ENCODE measurements at regions not wholly inside any gene's neighbourhood (a gene's known extent, or its start where the extent isn't known, plus 50 kb on each side); places are given as distances from the start of the nearest gene placed in this dataset.
"Not testable (repeated sequence)": the region's sequence is repeated elsewhere in the genome, so short reads cannot be mapped to it uniquely, and the experiment has no call there.

GRCh38 chr12:58009405-58010195 is 68.2 kb downstream of the ATP23 start:
- H3K4me1 ChIP-seq (ENCODE audit: insufficient read depth, low read length): no peaks in the 10 kb centered on the region
- no peaks in the 10 kb centered on the region for H3K9me3 ChIP-seq (ENCODE audit: low read length)
- H2AFZ ChIP-seq (ENCODE audit: low read depth, low read length): no peak overlapping the region
- H3K4me3 ChIP-seq (ENCODE audit: low read length): no peak overlapping the region
- H3K36me3 ChIP-seq (ENCODE audit: insufficient read depth, low read length): no peaks in the 10 kb centered on the region
- no peaks in the 10 kb centered on the region for H3K27me3 ChIP-seq (ENCODE audit: insufficient read depth, low read length)

GRCh38 chr12:58011676-58012075 is 70.3 kb downstream of the ATP23 start:
- no peaks in the 10 kb centered on the region for H3K9me3 ChIP-seq (ENCODE audit: low read length)
- H3K4me3 ChIP-seq (ENCODE audit: low read length): no peak overlapping the region
- no peaks in the 10 kb centered on the region for H3K36me3 ChIP-seq (ENCODE audit: insufficient read depth, low read length)
- no peaks in the 10 kb centered on the region for H3K4me1 ChIP-seq (ENCODE audit: insufficient read depth, low read length)
- H3K27me3 ChIP-seq (ENCODE audit: insufficient read depth, low read length): no peaks in the 10 kb centered on the region
- no peak overlapping the region for H2AFZ ChIP-seq (ENCODE audit: low read depth, low read length)

- not testable (repeated sequence) for H3K9me3 ChIP-seq (ENCODE audit: low read length); H3K27me3 ChIP-seq (ENCODE audit: insufficient read depth, low read length); H3K36me3 ChIP-seq (ENCODE audit: insufficient read depth, low read length); H2AFZ ChIP-seq (ENCODE audit: low read depth, low read length); H3K4me3 ChIP-seq (ENCODE audit: low read length); H3K4me1 ChIP-seq (ENCODE audit: insufficient read depth, low read length)
These were observed 81.1 kb downstream of the ATP23 start for GRCh38 chr12:58022379-58023020.

GRCh38 chr12:58025431-58025830 is 84.1 kb downstream of the ATP23 start:
- no peaks in the 10 kb centered on the region for H3K4me1 ChIP-seq (ENCODE audit: insufficient read depth, low read length)

GRCh38 chr12:58026426-58026825 is 85.1 kb downstream of the ATP23 start:
- Histone ChIP-seq H3K36me3 (ENCODE audit: insufficient read depth, low read length) (no peaks in the 10 kb centered on the region), H2AFZ (ENCODE audit: low read depth, low read length) (no peak overlapping the region), H3K27me3 (ENCODE audit: insufficient read depth, low read length) (no peaks in the 10 kb centered on the region), H3K4me1 (ENCODE audit: insufficient read depth, low read length) (no peaks in the 10 kb centered on the region), H3K9me3 (ENCODE audit: low read length) (no peaks in the 10 kb centered on the region), H3K4me3 (ENCODE audit: low read length) (no peak overlapping the region)

More at GRCh38 chr12:58025431-58025830, 84.1 kb downstream of the ATP23 start:
- no peak overlapping the region for H2AFZ ChIP-seq (ENCODE audit: low read depth, low read length)
- no peaks in the 10 kb centered on the region for H3K9me3 ChIP-seq (ENCODE audit: low read length)
- H3K27me3 ChIP-seq (ENCODE audit: insufficient read depth, low read length): no peaks in the 10 kb centered on the region
- H3K4me3 ChIP-seq (ENCODE audit: low read length): no peak overlapping the region
- H3K36me3 ChIP-seq (ENCODE audit: insufficient read depth, low read length): no peaks in the 10 kb centered on the region

GRCh38 chr12:58026897-58027891 is 85.8 kb downstream of the ATP23 start:
- Histone ChIP-seq H3K27me3 (ENCODE audit: insufficient read depth, low read length) (no peaks in the 10 kb centered on the region), H3K4me1 (ENCODE audit: insufficient read depth, low read length) (no peaks in the 10 kb centered on the region), H3K36me3 (ENCODE audit: insufficient read depth, low read length) (no peaks in the 10 kb centered on the region)

GRCh38 chr12:58028294-58028693 is 86.9 kb downstream of the ATP23 start:
- Histone ChIP-seq H3K27me3 (ENCODE audit: insufficient read depth, low read length) (no peaks in the 10 kb centered on the region), H3K9me3 (ENCODE audit: low read length) (no peaks in the 10 kb centered on the region), H2AFZ (ENCODE audit: low read depth, low read length) (no peak overlapping the region), H3K36me3 (ENCODE audit: insufficient read depth, low read length) (no peaks in the 10 kb centered on the region), H3K4me3 (ENCODE audit: low read length) (no peak overlapping the region), H3K4me1 (ENCODE audit: insufficient read depth, low read length) (no peaks in the 10 kb centered on the region)

More at GRCh38 chr12:58026897-58027891, 85.8 kb downstream of the ATP23 start:
- Histone ChIP-seq H2AFZ (ENCODE audit: low read depth, low read length) (no peak overlapping the region), H3K4me3 (ENCODE audit: low read length) (no peak overlapping the region), H3K9me3 (ENCODE audit: low read length) (no peaks in the 10 kb centered on the region)

- H3K4me3 ChIP-seq (ENCODE audit: low read length): no peak overlapping the region
- H2AFZ ChIP-seq (ENCODE audit: low read depth, low read length): no peak overlapping the region
- no peaks in the 10 kb centered on the region for H3K4me1 ChIP-seq (ENCODE audit: insufficient read depth, low read length)
- H3K27me3 ChIP-seq (ENCODE audit: insufficient read depth, low read length): no peaks in the 10 kb centered on the region
- no peaks in the 10 kb centered on the region for H3K9me3 ChIP-seq (ENCODE audit: low read length)
- no peaks in the 10 kb centered on the region for H3K36me3 ChIP-seq (ENCODE audit: insufficient read depth, low read length)
These were observed 87.9 kb downstream of the ATP23 start for GRCh38 chr12:58029260-58029659.

GRCh38 chr12:58030566-58031279 is 89.4 kb downstream of the ATP23 start:
- Histone ChIP-seq H2AFZ (ENCODE audit: low read depth, low read length) (no peak overlapping the region), H3K27me3 (ENCODE audit: insufficient read depth, low read length) (no peaks in the 10 kb centered on the region), H3K4me1 (ENCODE audit: insufficient read depth, low read length) (no peaks in the 10 kb centered on the region), H3K9me3 (ENCODE audit: low read length) (no peaks in the 10 kb centered on the region), H3K4me3 (ENCODE audit: low read length) (no peak overlapping the region), H3K36me3 (ENCODE audit: insufficient read depth, low read length) (no peaks in the 10 kb centered on the region)

GRCh38 chr12:58032156-58032555 is 90.8 kb downstream of the ATP23 start:
- Histone ChIP-seq H3K27me3 (ENCODE audit: insufficient read depth, low read length) (no peaks in the 10 kb centered on the region), H3K4me1 (ENCODE audit: insufficient read depth, low read length) (no peaks in the 10 kb centered on the region), H3K36me3 (ENCODE audit: insufficient read depth, low read length) (no peaks in the 10 kb centered on the region), H3K9me3 (ENCODE audit: low read length) (no peaks in the 10 kb centered on the region), H3K4me3 (ENCODE audit: low read length) (no peak overlapping the region), H2AFZ (ENCODE audit: low read depth, low read length) (no peak overlapping the region)

- Histone ChIP-seq H3K4me3 (ENCODE audit: low read length) (no peak overlapping the region), H3K4me1 (ENCODE audit: insufficient read depth, low read length) (no peaks in the 10 kb centered on the region), H3K9me3 (ENCODE audit: low read length) (no peaks in the 10 kb centered on the region), H3K36me3 (ENCODE audit: insufficient read depth, low read length) (no peaks in the 10 kb centered on the region), H3K27me3 (ENCODE audit: insufficient read depth, low read length) (no peaks in the 10 kb centered on the region), H2AFZ (ENCODE audit: low read depth, low read length) (no peak overlapping the region)
These were observed 92.5 kb downstream of the ATP23 start for GRCh38 chr12:58033831-58034230.

GRCh38 chr12:58034311-58034710 is 92.9 kb downstream of the ATP23 start:
- Histone ChIP-seq H3K4me1 (ENCODE audit: insufficient read depth, low read length) (no peaks in the 10 kb centered on the region), H3K9me3 (ENCODE audit: low read length) (no peaks in the 10 kb centered on the region), H3K27me3 (ENCODE audit: insufficient read depth, low read length) (no peaks in the 10 kb centered on the region), H2AFZ (ENCODE audit: low read depth, low read length) (no peak overlapping the region), H3K36me3 (ENCODE audit: insufficient read depth, low read length) (no peaks in the 10 kb centered on the region), H3K4me3 (ENCODE audit: low read length) (no peak overlapping the region)

Data from neuron (in vitro differentiated cells).